GM21717 (cell line): ENCODE measurements at regions not wholly inside any gene's neighbourhood (a gene's known extent, or its start where the extent isn't known, plus 50 kb on each side); places are given as distances from the start of the nearest gene placed in this dataset.
A peak's percentile ranks its signal among the peaks of the same experiment; 100 is the strongest.

Experiments used
- ATAC-seq: cut with Tn5 transposase; IDR thresholded peaks from one replicate; pipeline ENCODE4 v1.9.1; 2021; ENCODE audit warnings: mild to moderate bottlenecking, moderate library complexity; ENCODE audit not compliant: unreplicated experiment

DNA sequence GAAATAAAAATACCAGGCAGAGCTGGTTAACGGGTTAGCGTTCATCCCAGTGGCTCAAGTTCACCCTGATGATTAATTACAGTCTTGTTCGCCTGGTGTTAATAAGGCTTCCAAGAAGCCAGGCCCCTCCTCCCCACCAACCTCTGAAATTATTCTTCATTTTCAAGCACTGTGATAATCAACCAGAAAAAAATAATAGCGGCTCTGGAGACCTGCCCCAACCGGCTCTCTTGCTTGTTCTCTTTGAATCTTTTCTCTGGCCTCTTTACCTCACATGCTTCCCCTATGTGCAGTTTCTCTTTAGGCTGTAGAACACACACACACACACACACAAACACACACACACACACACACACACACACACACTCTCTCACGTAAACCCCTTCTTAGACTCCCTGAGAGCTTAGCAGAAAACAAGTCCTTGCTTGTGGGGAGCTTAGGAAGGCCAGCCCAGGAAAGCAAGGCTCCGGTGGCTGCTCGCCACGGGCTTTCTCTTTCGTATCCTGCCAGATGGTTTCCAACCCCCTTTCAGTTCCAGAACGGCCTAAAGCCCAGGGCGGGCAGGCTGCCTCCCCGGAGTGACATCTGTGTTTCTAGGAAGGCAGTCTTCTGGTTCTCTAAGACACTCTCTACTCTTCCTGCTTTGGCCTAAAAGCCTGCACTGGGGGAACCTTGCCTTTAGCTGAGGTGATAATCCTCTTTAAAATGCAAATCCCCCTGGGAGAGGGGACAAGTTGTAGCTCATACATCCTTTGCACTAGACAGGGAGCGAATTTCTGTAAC lies 106.4 kb upstream of the SESN3 start:
- ATAC-seq = peak; percentile 91

DNA sequence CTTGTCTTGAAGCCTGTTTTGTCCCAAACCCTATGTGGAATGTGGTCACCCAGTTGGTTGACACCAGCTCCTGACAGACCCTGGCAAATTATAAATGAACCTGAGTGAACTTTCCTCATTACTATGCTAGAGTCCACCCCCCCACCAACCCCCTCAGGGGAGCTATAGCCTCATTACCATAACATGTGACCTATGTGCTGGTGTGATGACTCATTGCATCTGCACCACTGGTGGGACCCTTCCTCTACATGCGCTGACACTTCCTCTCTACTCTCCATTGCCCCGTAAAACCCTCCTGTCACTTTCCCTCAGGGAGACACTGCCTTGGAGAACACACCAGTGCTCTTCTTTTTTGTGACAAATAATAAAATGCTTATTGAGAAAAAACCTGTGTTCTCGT lies 105.0 kb upstream of the SESN3 start:
- no peak for ATAC-seq

DNA sequence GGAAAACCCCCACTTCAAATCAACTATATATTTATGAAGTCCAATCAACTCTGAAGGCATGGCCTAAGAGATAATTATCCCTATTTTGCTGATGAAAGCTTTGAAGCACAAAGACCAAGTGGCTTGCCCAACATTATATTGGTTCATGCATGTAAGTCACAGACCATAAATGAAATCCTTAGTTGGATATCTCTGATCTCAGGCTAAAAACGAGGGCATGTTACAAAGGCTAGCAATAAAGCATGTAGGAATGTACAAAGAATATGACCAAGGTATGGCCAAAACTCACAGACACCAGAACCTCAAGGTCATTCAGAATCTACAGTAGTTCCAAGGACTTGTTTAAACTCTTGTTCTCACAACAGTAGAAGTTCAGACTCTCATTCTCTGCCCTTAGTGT lies 100.2 kb upstream of the SESN3 start:
- no peak for ATAC-seq

GRCh38 chr11:95330302-95330701 lies 99.3 kb upstream of the SESN3 start:
- no peak for ATAC-seq

GRCh38 chr11:95327273-95327948 lies 96.4 kb upstream of the SESN3 start:
- no peak for ATAC-seq

- no peak for ATAC-seq
These were observed 94.8 kb upstream of the SESN3 start for GRCh38 chr11:95325777-95326258.

GRCh38 chr11:95324826-95325225 lies 93.8 kb upstream of the SESN3 start:
- no peak for ATAC-seq

DNA sequence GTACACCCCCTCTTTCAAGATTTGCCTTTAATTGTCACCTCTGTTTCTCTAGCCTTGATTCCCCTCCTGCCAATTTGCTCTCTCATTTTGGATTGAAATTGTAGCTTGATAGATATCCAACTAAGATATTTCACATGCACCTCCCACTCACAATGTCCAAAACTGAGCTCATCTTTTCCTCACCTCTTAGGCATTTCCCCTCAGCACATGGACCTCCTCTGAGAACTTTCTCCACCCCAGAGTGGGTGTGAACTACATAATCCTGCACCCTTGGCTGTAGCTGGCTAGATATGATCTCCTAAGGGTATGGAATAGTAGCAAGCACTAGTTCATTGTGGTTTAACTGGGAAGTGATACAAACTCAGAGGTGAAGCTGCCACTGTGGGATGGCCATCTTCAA lies 91.5 kb upstream of the SESN3 start:
- ATAC-seq = no peak

DNA sequence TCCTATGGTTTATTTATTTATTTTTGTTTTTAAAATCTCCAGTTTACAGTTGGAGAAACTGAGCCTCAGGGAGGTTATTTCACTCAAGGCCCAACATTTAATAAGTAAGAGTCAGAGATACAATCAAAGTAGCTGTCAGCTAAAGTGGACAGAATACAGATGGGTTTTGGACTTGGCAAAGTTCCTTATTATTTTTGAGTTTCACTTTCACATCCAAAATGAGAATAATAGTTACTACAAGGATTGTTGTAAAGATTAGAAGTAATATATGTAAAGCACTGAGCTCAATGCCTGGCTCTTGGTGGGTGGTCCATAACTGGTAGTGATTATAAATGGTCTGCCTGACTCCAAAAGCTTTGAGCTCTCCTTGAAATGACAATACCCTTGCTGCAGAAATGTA lies 87.5 kb upstream of the SESN3 start:
- no peak for ATAC-seq

GRCh38 chr11:95308512-95309035 lies 77.6 kb upstream of the SESN3 start:
- no peak for ATAC-seq

- no peak for ATAC-seq
These were observed 76.3 kb upstream of the SESN3 start for GRCh38 chr11:95307286-95307685.

- ATAC-seq = no peak
These were observed 75.8 kb upstream of the SESN3 start for GRCh38 chr11:95306801-95307200.

DNA sequence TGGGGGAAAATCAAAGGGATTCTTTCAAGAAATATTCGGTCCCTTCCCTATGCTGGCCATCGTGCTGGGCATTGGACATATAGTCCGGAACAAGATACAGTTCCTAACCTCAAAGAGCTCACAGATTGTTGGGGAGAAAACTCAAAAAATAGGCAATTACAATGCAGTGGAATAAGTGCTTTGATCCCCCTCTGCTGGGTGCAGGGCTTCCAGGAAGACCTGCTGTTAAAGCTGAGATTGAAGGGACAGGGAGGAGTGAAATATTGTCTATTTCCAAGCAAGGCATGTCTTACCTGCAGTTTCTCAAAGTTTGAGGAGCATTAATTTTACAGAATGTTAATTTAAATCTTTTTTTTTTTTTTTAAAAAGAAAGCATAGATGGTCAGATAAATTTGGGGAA lies 75.1 kb upstream of the SESN3 start:
- ATAC-seq = no peak

- ATAC-seq = no peak
These were observed 74.7 kb upstream of the SESN3 start for GRCh38 chr11:95305705-95306104.

DNA sequence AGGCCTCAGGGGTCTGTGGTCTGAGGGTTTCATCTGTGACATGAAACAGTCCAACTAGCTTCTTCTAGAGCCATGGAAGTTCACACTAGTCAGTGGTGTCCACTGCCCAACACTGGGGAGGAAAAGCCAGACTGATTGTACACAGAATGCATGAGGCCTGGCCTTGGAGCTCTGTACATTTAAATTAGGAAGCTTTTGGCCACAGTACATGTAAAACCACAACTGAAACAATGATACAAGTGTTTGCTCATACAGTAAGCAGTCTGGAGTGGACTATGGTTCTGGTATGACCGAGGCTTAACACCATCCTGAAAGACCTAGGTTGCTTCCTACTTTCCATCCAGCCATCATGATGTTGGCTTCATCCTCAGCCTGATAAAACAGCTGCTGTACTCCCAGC lies 73.8 kb upstream of the SESN3 start:
- ATAC-seq = no peak

DNA sequence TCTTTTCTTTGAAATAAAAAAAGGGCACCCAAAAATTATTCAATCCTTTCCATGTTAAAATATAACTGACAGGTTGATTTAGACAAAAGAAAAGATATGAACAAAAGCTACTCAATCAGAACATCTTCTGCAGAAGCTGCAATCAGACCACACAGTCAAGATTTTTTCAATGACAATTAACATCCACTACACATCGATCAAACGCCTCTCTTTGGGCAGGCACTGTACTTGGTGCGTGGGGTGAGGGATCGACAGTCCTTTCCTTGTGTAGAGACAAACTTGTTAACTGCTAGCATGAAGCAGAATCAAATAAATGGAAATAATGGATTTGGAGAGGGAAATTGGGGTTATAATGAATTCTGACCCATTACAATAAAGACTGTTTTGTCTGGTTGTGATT lies 71.2 kb upstream of the SESN3 start:
- no peak for ATAC-seq

DNA sequence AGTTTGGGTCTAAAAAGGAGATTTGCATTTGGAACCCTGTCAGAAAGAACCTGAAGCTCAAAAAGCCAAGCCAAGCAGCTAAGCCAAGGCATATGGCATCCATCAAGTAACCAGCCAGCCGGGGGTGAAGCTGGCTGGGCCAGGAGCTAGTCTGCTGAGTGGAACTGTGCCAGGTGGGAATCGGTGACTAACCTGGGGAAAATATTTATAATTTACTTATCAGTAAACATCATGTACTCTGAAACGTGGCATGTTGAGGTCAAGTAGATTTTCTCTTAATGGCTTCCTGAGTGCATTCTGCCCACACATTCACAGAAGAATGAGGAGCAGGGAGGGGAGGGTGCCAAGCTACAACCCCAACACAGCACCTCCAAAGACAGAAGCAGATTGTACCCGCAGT lies 70.5 kb upstream of the SESN3 start:
- no peak for ATAC-seq

DNA sequence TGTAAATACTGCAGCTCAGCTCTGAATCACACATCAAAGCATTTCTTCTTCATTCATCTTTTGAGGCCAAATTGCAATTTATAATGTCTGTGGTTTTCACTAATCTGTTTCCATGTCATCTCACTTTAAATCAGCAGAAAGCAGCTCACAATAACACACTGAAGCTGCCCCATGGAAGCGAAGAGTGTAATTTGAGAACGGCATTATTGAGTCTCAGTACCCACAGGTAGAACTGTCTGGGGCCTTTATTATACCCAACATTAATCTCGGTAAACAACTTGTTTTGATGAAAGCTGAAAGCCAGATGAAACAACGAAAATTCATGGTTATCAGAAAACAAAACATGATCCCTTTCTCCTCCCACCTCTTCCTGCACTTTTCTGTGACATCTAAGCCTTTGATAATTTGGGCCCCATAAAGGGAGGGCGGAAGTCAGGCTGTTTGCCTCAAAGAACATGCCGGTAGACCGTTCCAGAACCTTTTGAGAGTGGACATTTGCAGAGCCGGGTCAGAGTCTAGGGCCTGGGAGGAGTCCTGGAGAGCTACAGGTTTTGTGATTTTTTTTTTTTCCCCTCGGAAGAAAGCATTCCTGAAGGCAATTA lies 68.2 kb upstream of the SESN3 start:
- ATAC-seq = no peak

DNA sequence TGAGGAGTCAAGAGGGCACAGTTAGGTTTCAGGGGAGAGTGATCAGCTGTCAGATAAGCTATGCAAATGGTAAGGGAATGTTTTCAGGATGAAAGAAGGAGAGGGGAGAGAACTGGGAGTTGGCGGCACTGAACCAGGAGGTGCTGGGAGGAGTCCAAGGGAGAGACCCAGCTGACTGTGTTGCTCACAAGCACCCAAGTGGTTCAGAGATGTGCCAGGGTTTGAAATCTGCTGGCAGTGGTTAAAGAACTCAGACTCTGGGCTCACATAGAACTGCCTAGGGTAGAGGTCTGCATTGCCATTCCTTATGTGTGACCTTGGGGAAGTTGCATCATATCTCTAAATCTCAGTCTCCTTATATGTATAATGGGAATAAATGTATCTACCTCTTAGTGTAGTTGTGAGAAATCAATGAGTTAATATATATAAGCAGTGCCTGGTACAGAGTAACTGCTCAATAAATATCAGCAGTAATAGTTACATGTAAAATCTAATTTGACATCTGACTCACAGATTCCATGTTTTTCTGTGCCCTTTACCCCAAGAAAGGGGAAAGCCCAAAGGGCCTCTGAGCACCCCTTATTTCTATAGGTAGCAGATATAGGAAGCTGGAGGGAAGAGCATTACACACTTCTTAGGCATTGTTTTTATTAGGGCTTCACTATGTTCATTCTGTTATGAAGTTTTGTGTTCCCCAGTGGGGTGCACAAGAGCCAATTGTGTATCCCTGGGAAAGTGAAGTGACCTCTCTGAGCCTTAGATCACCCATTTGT lies 66.9 kb upstream of the SESN3 start:
- no peak for ATAC-seq

DNA sequence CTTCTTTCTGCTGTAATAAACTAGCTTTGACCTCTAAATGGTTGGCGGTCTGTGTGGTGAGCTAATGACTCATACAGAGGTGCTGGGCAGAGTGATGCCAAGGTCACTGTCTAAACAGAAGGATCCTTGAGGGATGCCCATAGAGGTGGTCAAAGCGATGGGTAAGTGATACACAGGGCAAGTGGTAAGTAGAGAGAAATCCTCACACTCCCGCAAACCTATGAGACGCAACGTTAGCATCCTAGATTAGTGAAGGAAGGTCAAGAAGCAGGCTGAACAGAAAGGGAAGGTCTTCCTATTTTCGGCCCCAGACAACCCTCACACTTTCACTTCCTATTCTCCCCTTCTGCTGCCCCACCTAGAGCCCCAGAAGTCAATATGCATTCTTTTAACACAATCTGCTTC lies 65.6 kb upstream of the SESN3 start:
- ATAC-seq = peak; percentile 94

- no peak for ATAC-seq
These were observed 65.2 kb upstream of the SESN3 start for GRCh38 chr11:95296165-95296564.
